ENCODE measurements at regions not wholly inside any gene's neighbourhood (a gene's known extent, or its start where the extent isn't known, plus 50 kb on each side); places are given as distances from the start of the nearest gene placed in this dataset.

- Histone ChIP-seq H3K9me3 (ENCODE audit: insufficient read depth, low read depth, low read length) (no peaks in the 10 kb centered on the region), H3K4me2 (ENCODE audit: low read length) (no peak overlapping the region), H2AFZ (ENCODE audit: low read depth, low read length) (no peak overlapping the region), H4K20me1 (ENCODE audit: insufficient read depth, low read length) (no peaks in the 10 kb centered on the region), H3K4me3 (ENCODE audit: insufficient read depth, low read depth, low read length) (no peak overlapping the region), H3K27ac (ENCODE audit: low read depth, low read length) (no peak overlapping the region), H3K4me1 (ENCODE audit: insufficient read depth, low read length) (no peaks in the 10 kb centered on the region), H3K9ac (ENCODE audit: low read length) (no peak overlapping the region), H3K27me3 (ENCODE audit: insufficient read depth, low read length) (no peaks in the 10 kb centered on the region), H3K36me3 (ENCODE audit: insufficient read depth, low read length) (no peaks in the 10 kb centered on the region), H3K79me2 (ENCODE audit: insufficient read depth, low read length) (no peaks in the 10 kb centered on the region)
- Mint-ChIP-seq H3K36me3 (ENCODE audit: low read depth, unreplicated experiment) (no peaks in the 10 kb centered on the region), H3K27me3 (ENCODE audit: low read depth, unreplicated experiment) (no peaks in the 10 kb centered on the region), H3K9me3 (ENCODE audit: unreplicated experiment) (no peaks in the 10 kb centered on the region), H3K27ac (ENCODE audit: unreplicated experiment) (no peak overlapping the region), H3K4me3 (ENCODE audit: unreplicated experiment) (no peak overlapping the region), H3K4me1 (ENCODE audit: low read depth, unreplicated experiment) (peaks cover 6% of the 10 kb centered on the region)
- no peak for FAIRE-seq
- no peak for TF ChIP-seq CTCF (IDR thresholded peaks at IDR 0.05; ENCODE audit: insufficient read depth, low read depth, low read length)
- TF ChIP-seq EZH2 (IDR thresholded peaks at IDR 0.05; ENCODE audit: insufficient read depth, low read length): no peak
- no peak for DNase-seq (ENCODE audit: low read depth)
These were observed 65.2 kb upstream of the CCN2 start for GRCh38 chr6:132016396-132016795.

GRCh38 chr6:132011582-132011981 lies 60.4 kb upstream of the CCN2 start:
- H3K27ac ChIP-seq (ENCODE audit: low read depth, low read length): no peak overlapping the region
- no peak overlapping the region for H2AFZ ChIP-seq (ENCODE audit: low read depth, low read length)
- FAIRE-seq (no peak), DNase-seq (ENCODE audit: low read depth) (peak; percentile 17)
- Mint-ChIP-seq H3K9me3 (ENCODE audit: unreplicated experiment) (no peaks in the 10 kb centered on the region), H3K27me3 (ENCODE audit: low read depth, unreplicated experiment) (no peaks in the 10 kb centered on the region), H3K4me1 (ENCODE audit: low read depth, unreplicated experiment) (peaks cover 2% of the 10 kb centered on the region), H3K27ac (ENCODE audit: unreplicated experiment) (no peak overlapping the region), H3K4me3 (ENCODE audit: unreplicated experiment) (no peak overlapping the region), H3K36me3 (ENCODE audit: low read depth, unreplicated experiment) (no peaks in the 10 kb centered on the region)
- TF ChIP-seq EZH2 (IDR thresholded peaks at IDR 0.05; ENCODE audit: insufficient read depth, low read length): no peak
- no peak for TF ChIP-seq CTCF (IDR thresholded peaks at IDR 0.05; ENCODE audit: insufficient read depth, low read depth, low read length)
- no peaks in the 10 kb centered on the region for H3K27me3 ChIP-seq (ENCODE audit: insufficient read depth, low read length)
- H4K20me1 ChIP-seq (ENCODE audit: insufficient read depth, low read length): no peaks in the 10 kb centered on the region
- no peaks in the 10 kb centered on the region for H3K9me3 ChIP-seq (ENCODE audit: insufficient read depth, low read depth, low read length)
- no peaks in the 10 kb centered on the region for H3K36me3 ChIP-seq (ENCODE audit: insufficient read depth, low read length)
- no peak overlapping the region for H3K4me3 ChIP-seq (ENCODE audit: insufficient read depth, low read depth, low read length)
- no peak overlapping the region for H3K9ac ChIP-seq (ENCODE audit: low read length)
- no peaks in the 10 kb centered on the region for H3K79me2 ChIP-seq (ENCODE audit: insufficient read depth, low read length)
- no peak overlapping the region for H3K4me2 ChIP-seq (ENCODE audit: low read length)
- no peaks in the 10 kb centered on the region for H3K4me1 ChIP-seq (ENCODE audit: insufficient read depth, low read length)

- no peak for TF ChIP-seq EZH2 (IDR thresholded peaks at IDR 0.05; ENCODE audit: insufficient read depth, low read length)
- TF ChIP-seq CTCF (IDR thresholded peaks at IDR 0.05; ENCODE audit: insufficient read depth, low read depth, low read length): no peak
- DNase-seq (ENCODE audit: low read depth): no peak
- Histone ChIP-seq H3K9ac (ENCODE audit: low read length) (no peak overlapping the region), H3K79me2 (ENCODE audit: insufficient read depth, low read length) (no peaks in the 10 kb centered on the region), H3K4me3 (ENCODE audit: insufficient read depth, low read depth, low read length) (no peak overlapping the region), H3K9me3 (ENCODE audit: insufficient read depth, low read depth, low read length) (no peaks in the 10 kb centered on the region), H3K27me3 (ENCODE audit: insufficient read depth, low read length) (no peaks in the 10 kb centered on the region), H3K4me2 (ENCODE audit: low read length) (no peak overlapping the region), H3K27ac (ENCODE audit: low read depth, low read length) (no peak overlapping the region), H3K4me1 (ENCODE audit: insufficient read depth, low read length) (no peaks in the 10 kb centered on the region), H3K36me3 (ENCODE audit: insufficient read depth, low read length) (no peaks in the 10 kb centered on the region), H4K20me1 (ENCODE audit: insufficient read depth, low read length) (no peaks in the 10 kb centered on the region), H2AFZ (ENCODE audit: low read depth, low read length) (no peak overlapping the region)
- no peak overlapping the region for H3K4me3 Mint-ChIP-seq (ENCODE audit: unreplicated experiment)
- peaks cover 5% of the 10 kb centered on the region for H3K4me1 Mint-ChIP-seq (ENCODE audit: low read depth, unreplicated experiment)
- peaks cover 2% of the 10 kb centered on the region for H3K36me3 Mint-ChIP-seq (ENCODE audit: low read depth, unreplicated experiment)
- H3K9me3 Mint-ChIP-seq (ENCODE audit: unreplicated experiment): peaks cover 5% of the 10 kb centered on the region
- no peaks in the 10 kb centered on the region for H3K27me3 Mint-ChIP-seq (ENCODE audit: low read depth, unreplicated experiment)
- FAIRE-seq: no peak
- no peak overlapping the region for H3K27ac Mint-ChIP-seq (ENCODE audit: unreplicated experiment)
These were observed 58.0 kb upstream of the CCN2 start for GRCh38 chr6:132009175-132009574.
